AML-193 (cell line): ENCODE measurements at regions not wholly inside any gene's neighbourhood (a gene's known extent, or its start where the extent isn't known, plus 50 kb on each side); places are given as distances from the start of the nearest gene placed in this dataset.

Source experiments
- DNase-seq, 2 experiments: peaks; one replicate each; lab custom pipeline; 2025; lab: John Stamatoyannopoulos, UW

- no peak for DNase-seq
Measured at GRCh38 chr9:630817-631216, 210.7 kb upstream of the DMRT1 start.

- peak; percentile 35 to 45 for DNase-seq
Measured at GRCh38 chr9:631596-631995, 209.9 kb upstream of the DMRT1 start.

GRCh38 chr9:633461-633860 lies 208.0 kb upstream of the DMRT1 start:
- no peak for DNase-seq

DNA sequence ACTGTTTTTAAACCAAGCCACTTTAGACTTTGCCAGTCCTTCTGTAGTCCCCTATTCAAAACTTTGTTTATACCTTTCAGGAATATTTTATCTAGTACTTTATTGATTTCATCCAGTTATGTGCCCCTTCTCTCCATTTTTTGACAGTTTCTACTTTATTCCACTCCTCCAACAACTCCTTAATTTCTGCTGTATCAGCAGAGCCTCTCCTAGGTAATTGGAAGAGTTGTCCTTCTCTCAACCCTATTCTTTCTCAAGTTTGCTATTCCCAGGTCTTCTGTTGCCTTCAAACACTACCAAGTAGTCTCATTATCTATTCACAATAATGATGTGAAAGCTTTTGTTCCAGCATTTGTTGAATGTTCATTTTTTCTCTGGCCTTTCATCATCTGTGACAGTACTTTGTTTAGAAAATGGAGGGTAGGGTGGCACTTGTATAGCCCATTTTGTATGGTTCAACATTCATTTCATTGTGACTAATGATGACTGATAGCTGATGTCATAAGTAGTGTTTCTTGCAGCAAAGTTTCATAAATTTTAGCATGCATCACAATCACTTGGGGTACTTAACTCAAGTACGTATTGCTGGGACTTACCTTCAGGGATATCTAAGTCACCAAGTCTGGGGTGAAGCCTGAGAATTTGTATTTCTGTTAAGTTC lies 204.4 kb upstream of the DMRT1 start:
- DNase-seq = no peak

- no peak for DNase-seq
Measured at GRCh38 chr9:638152-638551, 203.3 kb upstream of the DMRT1 start.

GRCh38 chr9:642014-642413 lies 199.5 kb upstream of the DMRT1 start:
- peak; percentile 68 for DNase-seq

DNA sequence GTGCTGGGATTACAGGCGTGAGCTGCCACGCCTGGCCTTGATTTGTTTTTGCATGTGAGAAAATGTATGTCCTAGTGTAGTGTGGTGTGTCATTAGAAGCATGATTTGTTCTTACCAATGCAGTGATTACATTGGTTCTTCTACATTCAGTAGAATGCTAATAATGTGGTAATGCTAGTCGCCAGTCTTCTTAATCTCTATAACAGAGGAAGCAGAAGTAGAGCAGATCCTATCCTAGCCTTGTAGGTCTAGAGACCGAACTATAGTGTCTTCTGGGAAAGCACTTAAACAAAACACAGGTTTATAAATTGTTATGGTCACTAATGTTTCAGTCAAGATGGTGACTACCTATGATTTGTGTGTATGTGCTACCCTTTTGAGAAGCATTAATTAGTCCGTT lies 197.5 kb upstream of the DMRT1 start:
- DNase-seq = peak in 1 of 2 experiments; percentile 25

DNA sequence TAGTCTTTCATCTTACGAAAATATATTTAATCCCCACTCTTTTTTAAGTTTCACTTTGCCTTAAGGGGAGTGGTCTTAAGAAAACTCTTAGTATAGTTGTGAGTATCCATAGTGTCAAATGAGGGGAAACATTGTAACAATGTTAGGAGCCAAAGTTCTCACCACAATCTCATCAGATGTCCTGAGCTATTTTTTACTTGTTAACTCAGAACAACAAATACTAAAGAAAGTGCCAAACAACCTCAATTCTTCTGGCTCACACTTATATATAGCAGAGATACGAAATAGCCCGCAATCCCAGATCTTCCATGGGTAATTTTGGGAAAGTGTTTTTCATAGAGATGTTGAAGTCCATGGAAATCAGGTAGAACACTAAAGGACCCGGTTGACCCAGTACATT lies 194.0 kb upstream of the DMRT1 start:
- DNase-seq = no peak

GRCh38 chr9:649128-650074 lies 192.1 kb upstream of the DMRT1 start:
- DNase-seq = no peak

- peak; percentile 48 to 67 for DNase-seq
Measured at GRCh38 chr9:650362-650761, 191.1 kb upstream of the DMRT1 start.

DNA sequence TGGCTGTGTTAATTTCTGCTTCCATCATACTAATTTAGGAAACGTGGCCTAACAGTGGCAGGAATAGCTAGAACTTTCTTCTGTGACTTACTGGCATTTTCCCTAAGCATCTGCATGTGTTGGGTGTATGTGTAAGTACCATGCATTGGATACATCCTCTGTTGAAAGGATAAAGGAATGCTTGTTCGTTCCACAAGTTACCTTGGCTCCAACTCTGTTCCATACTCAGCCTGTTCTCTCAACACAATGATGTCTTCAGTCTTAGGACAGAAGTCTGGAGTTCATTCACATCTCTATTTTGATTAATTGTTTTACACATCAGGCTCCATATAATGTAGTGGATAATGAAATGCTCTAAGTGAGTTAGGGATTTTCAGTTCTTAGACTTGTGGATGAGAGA lies 190.1 kb upstream of the DMRT1 start:
- DNase-seq = no peak

DNA sequence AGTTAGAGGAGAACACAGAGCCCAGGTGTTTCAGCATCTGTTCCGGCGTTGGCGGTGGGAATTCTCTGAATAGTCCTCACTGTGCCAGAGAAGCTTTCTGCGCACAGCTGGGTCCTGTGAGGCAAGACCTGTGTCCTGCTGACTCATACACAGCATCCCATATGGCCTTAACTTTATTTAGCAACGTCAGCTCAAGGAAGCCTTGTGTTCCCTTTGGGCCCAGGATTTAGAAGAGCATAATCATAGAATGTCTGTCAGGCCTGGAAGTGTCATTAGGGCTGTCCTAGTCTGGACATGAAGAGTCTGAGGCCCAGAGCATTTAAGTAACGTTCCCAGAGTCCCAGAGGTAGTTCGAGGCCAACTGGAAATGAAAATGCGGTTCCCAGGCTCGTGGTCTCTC lies 188.6 kb upstream of the DMRT1 start:
- DNase-seq = no peak

- DNase-seq = no peak
Measured at GRCh38 chr9:653421-653820, 188.1 kb upstream of the DMRT1 start.

GRCh38 chr9:653856-654387 lies 187.6 kb upstream of the DMRT1 start:
- DNase-seq = no peak

GRCh38 chr9:655875-656274 lies 185.6 kb upstream of the DMRT1 start:
- DNase-seq = no peak

- DNase-seq = peak; percentile 35 to 50
Measured at GRCh38 chr9:656926-657568, 184.4 kb upstream of the DMRT1 start.

GRCh38 chr9:659286-659685 lies 182.2 kb upstream of the DMRT1 start:
- no peak for DNase-seq

- DNase-seq = peak; percentile 46 to 48
Measured at GRCh38 chr9:660227-660626, 181.3 kb upstream of the DMRT1 start.

- no peak for DNase-seq
Measured at GRCh38 chr9:663541-663940, 178.0 kb upstream of the DMRT1 start.

DNA sequence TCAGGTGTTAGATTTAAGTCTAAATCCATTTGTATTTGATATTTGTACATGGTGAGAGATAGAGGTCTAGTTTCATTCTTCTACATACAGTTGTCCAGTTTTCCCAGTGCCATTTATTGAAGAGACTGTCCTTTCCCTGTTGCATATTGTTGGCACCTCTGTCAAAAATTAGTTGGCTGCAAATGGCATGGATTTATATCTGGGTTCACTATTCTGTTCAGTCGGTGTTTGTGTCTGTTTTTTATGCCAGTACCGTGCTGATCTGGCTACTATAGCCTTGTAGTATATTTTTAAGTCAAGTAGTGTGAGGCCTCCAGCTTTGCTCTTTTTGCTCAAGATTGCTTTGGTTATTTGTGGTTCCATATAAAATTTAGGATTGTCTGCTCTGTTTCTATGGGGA lies 176.2 kb upstream of the DMRT1 start:
- DNase-seq = no peak

GRCh38 chr9:671997-672396 lies 169.5 kb upstream of the DMRT1 start:
- DNase-seq = no peak

DNA sequence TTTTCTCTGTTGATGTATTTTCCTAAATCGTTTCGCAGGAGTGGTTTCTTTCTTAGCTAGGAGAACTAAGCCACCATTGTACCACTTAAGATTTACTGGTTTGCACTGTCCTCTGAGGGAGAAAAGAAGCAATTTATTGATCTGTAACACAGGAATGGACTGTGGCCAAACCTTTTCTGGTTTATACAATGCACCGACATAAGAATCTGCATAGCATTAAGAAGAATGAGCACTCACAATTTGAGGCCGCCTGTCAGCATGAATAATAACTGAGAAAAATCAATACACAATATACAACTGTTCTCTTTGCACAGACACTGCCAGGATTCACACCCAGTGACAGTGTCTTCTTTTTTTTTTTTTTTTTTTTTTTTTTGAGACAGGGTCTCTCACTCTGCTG lies 168.6 kb upstream of the DMRT1 start:
- DNase-seq = no peak
